Middle frontal gyrus (tissue), 1 donor: ENCODE measurements at regions not wholly inside any gene's neighbourhood (a gene's known extent, or its start where the extent isn't known, plus 50 kb on each side); places are given as distances from the start of the nearest gene placed in this dataset.
"Not testable (repeated sequence)": the region's sequence is repeated elsewhere in the genome, so short reads cannot be mapped to it uniquely, and the experiment has no call there.

ENCODE experiments used
- DNase-seq: peaks from one replicate; pipeline ENCODE4 v3.0.0-alpha.2; 2015; ENCODE audit warnings: low spot score; ENCODE audit errors: extremely low spot score

DNA sequence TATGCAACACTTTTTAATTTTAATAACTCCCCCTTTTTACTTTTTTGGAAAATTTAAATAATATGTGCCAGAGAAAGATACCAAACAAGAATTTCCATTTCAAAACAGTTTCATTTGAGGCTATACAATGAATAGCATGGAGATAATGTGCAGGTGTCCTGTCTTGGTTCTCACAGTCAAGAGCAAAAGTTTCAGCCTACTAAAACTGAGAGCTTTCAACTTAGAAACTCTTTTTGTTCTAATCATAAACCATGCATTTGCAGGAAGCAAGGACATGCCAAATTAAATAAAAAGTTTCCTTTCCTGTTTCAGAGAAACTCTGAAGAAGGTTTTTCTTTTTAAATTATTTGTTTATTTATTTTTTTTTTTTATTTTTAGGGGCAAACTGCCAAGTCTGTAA lies 1165.6 kb upstream of the SEMA6A start:
- no peak for DNase-seq

DNA sequence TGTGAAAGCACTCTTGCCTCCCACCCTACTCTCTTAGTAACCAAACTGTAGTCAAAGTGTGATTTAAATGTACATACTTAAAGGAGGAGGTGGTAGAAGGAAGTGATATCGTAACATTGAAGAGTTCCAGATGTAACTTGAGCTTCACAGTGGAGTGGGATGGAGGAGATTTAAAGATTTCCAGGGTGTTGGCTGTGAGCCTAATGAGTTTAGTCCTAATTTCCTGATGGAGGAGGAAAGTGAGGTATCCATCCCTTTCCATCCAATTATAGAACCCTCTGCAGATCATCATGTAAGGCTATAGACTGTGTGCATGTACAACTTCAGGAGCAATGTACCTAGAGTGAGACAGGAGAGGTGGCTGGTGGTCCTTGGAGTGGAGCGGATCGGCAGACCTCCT lies 1163.9 kb upstream of the SEMA6A start:
- DNase-seq = no peak

DNA sequence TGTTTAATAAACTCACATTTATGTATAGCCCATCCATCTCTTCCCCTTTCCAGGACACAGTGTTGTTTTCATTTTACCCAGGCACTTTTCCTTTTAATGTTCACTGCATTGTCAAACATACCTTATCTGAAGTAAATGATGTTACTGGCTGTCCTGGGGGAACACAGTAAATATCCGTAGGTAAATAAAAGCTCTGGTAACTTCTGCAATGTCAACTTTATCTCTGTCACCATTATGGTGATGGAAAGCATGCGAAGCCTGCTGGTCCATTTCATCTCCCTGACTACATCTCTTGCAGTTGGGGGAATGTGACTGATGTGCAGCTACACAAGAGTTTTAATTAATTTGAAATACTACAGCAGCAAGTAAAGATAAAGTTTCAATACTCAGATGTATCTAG lies 1162.1 kb upstream of the SEMA6A start:
- DNase-seq = no peak

DNA sequence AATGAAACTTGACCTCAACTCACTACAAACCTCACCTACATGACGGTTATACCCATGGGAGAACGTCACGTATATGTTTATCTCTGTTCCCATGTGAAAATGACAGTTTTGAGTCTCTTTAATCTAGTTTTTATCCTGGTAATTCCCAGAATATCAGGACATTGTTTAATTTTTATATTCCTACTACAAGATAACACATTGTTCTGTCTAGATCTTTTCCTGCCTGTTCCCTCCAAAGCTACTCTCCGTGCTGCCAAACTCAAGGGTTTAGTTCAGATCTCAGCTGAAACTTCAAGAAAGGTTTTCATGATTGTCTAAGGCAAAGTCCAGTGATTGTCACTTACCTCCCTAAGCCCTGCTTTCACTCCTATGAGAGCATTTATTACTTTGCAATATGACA lies 1159.4 kb upstream of the SEMA6A start:
- DNase-seq = no peak

DNA sequence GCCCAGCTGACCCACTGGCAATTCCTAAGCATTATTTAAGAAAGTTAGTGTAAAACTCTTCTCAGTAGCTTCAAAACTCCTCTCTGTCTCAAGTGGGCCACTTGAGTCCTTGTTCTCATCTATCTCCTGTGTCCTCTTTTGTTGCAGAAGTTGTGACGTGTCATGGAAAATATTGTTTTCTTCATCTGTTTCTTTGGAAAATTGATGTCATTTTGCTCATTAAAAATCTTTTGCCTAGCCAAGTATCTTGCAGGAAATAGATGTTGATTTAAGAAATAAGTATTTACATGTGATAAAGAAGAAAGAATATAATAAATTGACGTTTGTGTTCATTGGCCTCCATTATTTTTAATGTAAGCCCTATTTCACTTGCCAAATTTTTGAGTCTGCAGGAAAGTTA lies 1158.4 kb upstream of the SEMA6A start:
- DNase-seq = no peak

DNA sequence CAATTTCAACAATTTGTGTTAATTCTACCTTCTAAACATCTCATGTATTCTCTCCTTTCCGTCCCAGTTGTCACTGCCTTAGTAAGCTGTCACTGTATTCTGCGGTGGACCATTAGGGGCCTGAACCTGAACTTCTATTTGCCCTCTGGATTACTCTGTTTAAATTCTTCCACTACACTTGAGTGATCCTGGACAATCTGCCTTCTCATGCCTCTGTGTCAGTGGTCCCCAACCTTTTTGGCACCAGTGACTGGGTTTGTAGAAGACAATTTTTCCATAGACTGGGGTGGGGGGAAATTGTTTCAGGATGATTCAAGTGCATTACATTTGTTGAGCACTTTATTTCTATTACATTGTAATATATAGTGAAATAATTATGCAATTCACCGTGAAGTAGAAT lies 1157.6 kb upstream of the SEMA6A start:
- DNase-seq = no peak

DNA sequence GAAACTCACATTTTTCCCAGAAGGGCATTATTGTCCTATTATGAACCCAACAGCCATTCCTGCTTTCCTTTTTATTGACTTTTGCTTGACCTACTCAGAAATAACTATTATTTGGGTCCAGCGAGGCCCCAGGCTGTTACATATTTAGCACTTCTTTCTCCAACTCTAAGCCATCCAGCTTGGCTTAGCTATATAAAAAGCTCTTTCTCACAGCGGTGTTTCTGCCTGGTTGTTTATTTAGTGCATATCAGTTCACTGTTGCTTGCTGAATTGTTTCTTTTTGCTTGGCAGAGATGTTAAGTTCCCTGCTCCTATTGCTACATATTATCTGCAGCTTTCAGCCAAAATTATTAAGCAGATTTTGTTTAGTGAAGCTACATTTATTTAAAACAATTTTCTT lies 1156.8 kb upstream of the SEMA6A start:
- no peak for DNase-seq

DNA sequence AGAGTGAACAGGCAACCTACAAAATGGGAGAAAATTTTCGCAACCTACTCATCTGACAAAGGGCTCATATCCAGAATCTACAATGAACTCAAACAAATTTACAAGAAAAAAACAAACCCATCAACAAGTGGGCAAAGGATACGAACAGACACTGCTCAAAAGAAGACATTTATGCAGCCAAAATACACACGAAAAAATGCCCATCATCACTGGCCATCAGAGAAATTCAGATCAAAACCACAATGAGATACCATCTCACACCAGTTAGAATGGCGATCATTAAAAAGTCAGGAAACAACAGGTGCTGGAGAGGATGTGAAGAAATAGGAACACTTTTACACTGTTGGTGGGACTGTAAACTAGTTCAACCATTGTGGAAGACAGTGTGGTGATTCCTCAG lies 1146.2 kb upstream of the SEMA6A start:
- DNase-seq = not testable (repeated sequence)

DNA sequence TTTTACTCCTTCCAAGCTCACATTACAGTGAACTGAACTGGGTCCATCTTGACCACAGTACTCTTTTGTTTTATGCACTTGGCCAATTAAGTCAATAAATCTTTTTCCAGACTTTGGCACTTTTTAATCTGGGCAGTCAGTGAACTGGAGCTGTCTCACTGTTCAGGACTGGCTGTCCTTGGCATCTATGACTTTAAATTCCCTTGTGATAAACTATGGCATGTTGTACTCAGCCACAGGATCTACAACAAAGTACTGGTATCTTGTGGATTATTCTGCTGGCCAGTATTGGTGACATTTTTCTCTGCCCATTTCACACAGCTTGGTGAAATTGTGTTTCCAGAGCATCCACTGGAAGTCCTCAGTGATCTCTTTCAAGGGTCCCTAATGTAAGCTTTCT lies 1144.8 kb upstream of the SEMA6A start:
- no peak for DNase-seq

DNA sequence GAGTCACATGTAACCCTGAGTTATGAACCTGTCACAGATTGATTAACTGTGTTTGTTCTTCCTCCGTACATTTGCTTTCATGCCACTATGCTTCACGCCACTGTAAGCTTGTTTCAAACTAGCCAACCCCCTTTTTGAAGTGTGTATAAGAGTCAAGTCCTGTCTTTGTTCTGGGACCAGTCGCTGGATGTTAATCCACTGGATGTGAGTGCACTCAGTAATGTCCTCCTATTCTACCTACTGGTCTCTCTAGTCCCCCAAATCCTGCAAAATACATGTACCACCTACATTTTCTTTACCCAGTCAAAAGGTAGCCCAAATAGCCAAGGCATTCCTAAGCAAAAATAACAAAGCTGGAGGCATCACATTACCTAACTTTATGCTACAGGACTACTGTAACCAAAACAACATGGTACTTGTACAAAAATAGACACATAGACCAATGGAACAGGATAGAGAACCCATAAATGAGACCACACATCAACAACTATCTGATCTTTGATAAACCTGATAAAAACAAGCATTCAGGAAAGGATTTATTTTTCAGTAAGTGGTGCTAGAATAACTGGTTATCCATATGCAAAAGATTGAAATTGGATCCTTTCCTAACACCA lies 1139.1 kb upstream of the SEMA6A start:
- no peak for DNase-seq

DNA sequence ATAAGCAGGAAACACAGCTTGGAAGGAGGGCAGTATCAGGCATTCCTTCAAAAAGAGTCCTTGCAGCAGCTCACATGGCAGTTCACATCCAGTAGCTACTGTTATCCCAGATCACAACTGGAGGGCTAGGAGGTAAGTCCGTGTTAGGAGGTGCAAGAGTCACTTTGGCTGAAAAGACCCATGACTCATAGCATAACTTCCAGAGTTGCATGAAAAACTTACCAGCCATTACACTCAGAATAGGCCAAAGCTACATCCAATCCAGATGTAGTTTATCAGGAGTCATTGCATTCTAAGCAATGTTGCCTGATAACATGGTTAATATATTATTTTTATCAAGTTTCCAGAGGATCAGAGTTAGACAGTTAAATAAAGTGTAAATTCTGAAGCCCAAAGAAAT lies 1126.4 kb upstream of the SEMA6A start:
- no peak for DNase-seq

DNA sequence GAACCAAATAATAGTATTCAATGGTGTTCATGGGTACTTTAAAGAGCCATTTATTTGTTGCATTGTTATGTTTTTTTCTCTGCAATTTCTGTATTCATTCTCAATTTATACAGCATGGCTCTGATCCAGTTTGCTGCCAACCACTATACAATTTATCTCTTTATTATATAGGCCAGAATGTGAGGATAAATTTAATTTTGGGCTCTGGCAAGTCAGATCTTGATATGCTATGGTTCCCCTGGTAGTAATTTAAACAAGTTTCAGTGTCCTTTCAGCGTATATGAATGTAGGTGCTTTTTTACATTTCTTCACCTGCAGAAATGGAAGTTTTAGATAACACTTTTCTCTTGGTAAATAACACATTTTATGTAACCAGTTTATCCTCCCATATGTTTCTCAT lies 1118.0 kb upstream of the SEMA6A start:
- DNase-seq = no peak

DNA sequence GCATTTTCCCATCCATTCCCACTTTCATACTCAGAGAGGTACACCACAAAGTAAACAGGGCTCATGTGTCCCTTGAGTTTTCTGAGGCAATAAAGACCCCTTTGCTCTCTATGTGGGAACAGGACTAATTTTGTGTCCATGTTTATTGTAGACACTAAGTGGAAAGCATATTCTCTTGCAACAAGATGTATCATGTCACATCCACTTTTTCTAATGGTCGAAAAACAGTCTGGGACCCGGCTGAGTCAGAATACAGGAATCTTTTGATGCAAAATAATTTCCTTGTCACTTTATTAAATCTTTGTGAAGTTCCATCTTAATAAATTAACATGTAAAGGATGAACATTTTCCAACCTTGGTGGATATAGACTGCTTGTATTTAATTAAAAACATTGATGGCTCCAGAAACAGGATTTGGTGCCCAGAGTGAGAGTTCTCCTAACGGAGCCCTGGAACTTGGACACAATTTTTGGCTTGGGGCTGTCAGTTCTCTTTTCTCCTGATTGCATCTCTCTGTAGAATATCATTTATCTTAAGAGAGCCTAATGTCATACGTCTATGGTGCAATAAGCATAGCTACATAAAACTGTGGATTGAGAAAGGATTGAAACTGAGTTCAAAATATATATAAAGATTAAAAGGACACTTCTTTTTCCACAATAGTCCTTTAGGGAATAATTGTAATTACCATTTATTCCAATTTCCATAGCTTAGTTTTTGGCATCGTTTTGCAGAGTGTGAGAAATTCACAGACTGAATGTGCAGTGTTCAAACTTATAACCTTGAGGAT lies 1116.7 kb upstream of the SEMA6A start:
- no peak for DNase-seq

DNA sequence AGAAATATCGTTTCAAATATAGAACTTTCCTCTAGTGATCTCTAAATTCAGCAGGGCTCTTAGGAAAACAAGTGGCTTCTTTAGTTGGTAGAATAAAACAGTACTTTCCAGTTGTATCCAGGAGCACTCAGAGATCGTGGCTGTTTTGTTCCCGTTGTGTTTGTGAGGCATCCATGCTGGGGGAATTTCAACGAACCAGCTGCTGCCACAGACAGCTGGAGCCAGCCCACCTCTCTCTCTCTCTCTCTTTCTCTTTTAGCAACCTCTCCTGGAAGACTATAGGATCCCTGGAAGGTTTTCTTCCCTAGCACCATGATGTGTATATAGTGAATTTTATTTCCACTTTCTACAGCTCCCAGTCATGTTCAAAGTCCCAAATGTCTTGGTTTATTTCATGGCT lies 1116.0 kb upstream of the SEMA6A start:
- no peak for DNase-seq

DNA sequence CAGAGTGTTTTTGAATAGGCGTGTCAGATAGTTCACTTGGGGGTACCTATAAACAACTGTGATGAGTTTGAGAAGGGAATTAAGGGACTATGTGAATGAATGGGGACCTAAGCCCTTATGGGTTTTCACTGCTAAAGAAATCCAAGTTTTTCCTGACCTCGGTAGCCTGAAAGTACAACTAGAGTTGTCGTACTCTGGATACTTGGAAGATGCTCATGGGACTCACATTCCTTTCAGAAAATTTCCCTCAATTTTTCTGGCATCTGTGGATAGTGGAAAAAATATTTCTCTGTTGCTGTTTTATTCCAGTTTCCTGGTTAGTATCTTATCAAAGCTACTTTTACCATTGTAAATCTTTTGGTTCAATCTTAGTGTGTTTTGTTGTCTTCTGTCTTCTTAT lies 1112.3 kb upstream of the SEMA6A start:
- DNase-seq = no peak

DNA sequence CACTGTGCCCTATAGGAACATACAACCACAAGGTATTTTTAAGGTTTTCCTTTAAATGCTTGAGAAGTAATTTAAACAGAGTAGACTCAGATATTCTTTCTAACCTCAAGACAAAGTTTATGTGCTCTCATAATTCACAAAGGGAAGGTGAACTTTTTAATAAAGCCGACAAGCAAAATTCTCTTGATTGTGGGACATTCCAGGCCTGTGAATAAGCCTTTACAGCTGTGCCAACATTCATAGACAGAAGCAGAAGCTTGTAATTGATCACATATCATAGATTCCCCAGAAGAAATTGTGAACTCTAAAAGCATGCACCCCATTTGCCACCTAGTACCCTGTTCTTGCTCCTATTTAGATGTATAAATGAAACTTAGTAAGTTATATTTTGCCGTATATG lies 1107.8 kb upstream of the SEMA6A start:
- DNase-seq = no peak

DNA sequence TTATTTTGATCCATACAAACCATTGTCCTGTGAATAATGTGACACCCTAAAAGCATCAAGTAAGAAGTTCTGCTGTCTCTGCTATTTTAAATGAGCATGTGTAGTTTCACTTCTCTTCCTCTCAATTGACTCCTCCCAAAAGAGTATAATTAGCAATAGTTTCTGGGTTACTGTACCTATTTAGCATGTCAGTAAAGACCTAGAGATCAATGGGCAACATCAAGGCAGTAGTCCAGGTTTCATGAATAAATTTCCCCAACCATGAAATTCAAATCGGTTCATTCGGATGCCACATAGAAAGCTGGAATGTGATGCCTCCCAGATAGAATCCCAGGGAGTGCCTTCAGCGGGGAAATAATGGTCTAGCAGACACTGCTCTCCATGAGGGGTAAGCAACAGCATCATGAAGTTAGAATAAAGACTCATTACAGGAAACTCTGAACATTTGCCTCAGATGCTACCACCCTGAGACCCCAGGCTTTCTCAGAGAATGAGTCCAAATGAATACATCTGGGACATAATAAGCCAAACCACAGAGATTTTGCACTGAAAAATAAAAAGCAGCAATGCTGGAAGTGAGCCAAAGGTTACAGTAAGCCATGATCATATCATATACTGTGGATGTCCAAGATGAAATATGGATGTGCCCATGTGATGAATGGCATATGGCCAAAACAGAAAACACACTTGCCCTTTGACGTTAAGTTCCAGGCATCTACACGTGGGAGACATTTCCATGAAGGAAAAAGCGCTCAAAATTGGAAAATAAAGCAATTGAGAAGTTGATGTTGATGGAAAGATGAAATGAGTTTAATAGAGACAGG lies 1107.0 kb upstream of the SEMA6A start:
- DNase-seq = no peak

DNA sequence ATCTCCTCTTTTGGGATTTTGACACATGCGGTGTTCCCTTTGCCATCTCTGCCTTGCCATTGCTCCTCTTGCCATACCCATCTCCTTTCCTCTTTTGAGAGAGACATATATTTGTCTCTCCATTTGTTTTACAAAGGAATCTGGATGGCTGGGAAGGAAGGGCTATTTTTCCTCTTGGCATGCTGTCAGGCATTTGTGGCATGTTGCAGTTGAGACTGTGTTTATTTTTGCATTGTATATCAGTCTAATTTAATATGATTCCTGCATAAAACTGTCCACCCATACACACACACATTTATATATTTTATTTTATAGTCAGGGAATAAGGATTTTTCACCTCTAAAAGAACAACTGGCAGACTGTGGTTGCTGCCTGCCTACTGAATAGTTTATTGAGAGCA lies 1105.8 kb upstream of the SEMA6A start:
- no peak for DNase-seq

DNA sequence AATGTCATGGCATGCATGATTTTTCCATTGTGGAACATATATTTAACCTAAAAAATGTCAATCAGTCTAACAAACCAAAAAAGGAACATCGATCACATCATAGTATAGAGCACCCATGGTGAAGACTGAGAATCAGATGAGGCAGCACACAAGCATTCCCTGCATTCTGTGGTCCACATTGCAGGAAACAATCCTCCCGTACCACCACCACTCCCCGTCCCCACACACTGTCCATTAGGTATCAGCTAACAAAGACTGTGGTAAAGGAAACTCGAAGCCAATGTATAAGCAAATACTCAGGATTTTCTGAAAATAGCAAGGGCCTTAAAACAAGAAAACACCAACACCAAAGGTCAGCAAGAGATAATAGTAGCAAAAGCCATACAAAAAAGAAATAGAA lies 1104.4 kb upstream of the SEMA6A start:
- DNase-seq = no peak

DNA sequence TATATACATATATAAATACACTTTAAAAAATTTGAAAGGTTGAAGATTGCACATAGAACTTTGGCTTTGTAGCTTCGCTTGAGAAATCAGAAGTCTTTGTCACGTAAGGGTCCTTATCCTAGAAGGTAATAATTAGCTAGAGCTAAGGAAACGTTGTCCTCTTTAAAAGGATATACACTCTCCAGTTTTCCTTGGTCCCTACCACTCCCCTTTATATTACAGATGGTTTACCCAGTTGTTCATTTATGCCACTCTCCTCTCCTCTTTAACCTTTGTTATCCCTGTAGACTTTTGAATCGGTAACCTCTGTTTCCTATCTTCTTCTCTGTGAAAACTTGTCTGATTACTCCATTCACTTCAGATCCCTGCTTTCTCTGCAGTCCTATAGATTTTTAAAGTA lies 1101.0 kb upstream of the SEMA6A start:
- no peak for DNase-seq

DNA sequence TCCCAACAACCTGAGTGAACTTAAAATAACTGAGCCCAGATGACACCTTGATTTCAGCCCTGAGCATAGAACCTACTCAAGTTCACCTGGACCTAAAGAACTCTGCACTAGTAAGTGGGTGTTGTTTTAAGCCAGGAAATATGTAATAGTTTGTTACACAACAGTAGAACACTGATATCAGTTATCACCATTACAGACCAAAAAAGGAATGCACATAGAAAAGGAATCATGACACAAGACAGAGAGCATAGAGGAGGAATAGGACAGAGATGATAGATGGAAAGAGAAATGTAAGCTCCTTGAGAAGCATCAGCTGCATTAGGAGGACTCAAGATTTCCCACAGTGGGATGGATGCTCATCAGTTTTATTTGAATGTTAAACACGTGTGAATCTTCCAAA lies 1096.9 kb upstream of the SEMA6A start:
- no peak for DNase-seq

DNA sequence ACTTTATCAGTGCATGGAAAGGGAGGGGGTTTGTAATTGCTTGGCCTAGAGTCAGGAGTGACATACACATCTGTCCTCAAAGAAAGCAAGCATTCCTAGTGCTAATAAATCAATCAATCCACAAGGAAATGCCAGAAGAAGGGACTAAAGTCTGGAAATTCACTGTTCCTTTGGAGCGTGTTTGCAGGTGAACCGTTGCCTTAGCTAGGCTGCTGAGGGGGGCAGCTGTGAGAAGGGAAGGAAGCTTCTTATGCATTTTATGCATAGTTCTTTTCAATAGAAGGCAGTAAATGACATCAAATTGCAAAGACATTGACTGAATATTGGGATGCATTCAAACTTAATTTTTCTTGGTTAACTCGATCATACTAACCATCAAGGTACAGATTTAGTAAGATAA lies 1092.5 kb upstream of the SEMA6A start:
- DNase-seq = no peak

DNA sequence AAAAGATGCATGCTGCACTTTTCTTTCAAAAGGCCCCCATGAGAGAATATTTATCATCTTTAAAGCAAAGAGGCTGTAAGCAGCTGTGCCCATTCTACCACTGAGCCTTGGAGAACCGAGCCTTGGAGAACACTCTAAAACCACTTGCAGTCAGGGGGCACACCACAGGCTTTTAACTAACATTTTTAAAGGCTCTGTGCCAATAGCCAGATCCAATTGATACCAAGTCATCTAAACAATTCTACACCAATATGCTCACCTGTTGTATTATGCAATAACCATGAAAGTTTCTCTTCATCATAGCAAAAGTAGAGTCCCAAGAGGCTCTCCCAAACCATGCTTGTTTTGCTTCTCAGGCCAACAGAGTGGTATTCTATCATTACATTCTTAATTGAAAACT lies 1090.5 kb upstream of the SEMA6A start:
- no peak for DNase-seq
